GM19328 (cell line): ENCODE measurements at regions not wholly inside any gene's neighbourhood (a gene's known extent, or its start where the extent isn't known, plus 50 kb on each side); places are given as distances from the start of the nearest gene placed in this dataset.

Source experiments
- ATAC-seq: cut with Tn5 transposase; IDR thresholded peaks from one replicate; pipeline ENCODE4 v1.9.1; 2021; ENCODE audit warnings: mild to moderate bottlenecking, moderate library complexity; ENCODE audit not compliant: unreplicated experiment

GRCh38 chr4:179485781-179486180, 2043.5 kb upstream of the AGA start:
- ATAC-seq: no peak

DNA sequence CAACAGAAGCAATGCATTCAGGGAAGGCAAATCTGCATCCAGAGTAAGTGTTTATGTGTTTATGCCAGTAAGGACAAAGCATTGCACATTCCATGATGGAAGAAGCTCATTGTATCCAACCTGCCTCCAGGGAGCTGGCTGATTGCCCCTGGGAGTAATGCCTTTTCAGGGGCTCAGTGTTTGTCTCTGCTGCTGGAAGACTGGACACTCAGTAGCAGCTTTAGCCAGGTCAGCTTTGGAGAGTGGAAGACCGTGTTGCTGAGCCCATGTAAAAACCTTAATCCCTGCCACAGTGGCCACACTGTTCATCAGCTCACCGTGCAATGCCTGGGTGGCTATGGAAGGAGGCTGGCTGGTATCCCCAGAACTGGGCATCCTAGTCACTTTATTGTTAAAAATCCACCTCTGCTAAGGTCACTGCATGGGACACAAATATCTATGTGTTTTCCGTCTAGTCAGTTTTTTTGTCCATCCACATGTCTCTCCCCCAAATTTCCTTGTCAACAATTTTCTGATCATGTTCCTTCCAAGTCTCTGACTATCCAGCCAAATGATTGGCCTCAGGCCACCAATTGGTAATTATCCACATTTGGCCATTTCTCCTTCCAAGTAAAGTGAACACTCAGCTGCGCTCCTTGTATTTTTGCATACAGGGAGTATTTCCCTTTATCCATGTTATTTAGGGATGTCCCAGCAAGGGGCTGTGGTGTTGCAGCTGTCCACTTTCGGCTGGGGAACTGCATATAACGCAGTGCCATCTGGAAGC, 2044.5 kb upstream of the AGA start:
- ATAC-seq: no peak

DNA sequence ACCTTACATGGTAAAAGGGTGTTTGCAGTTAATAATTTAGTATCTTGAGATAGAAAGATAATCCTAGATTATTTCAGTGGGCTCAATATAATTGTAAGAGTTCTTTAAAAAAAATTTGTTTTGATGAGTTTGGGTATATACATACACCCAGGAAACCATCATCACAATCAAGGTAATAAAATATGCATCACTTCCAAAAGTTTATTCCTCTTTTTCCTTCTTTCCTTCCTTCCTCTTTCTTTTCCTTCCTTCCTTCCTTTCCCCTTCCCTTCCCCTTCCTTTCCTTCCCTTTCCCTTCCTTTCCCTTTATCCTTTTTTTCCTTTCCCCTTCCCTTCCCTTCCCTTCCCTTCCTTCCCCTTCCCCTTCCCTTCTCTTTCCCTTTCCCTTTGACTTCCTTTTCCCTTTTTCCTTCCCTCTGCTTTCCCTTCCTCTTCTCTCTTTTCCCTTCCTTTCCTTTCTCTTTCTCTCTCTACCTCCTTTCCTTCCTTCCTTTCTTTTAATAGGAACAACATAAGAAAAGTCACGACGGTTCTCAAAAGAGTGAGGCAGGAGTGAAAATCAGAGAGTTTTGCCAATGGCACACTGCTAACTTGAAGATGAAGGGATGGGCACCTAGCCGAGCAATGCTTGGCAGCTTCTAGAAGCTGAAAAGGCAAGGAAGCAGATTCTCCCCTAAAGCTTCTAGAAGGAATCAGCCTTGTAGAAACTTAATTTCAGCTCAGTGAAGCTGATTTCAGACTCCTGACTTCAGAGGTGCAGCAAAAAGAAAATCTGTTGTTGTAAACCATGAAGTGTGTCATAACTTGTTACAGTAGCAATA, 2050.2 kb upstream of the AGA start:
- no peak for ATAC-seq

DNA sequence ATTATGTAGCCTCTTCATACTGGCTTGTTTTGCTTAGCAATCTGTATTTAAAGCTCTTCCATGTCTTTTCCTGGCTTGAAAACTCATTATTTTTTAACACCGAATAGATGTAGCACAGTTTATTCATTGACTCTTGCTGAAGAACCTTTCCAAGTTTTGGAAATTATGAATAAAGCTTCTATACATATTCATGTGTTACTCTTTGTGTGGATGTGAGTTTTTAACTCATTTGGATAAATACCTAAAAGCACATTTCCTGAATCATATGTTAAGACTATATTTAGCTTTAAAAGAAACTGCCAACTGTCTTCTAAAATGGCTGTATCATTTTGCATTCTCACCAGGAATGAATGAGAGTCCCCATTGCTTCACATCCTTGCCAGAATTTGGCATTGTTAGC, 2061.7 kb upstream of the AGA start:
- ATAC-seq: no peak

DNA sequence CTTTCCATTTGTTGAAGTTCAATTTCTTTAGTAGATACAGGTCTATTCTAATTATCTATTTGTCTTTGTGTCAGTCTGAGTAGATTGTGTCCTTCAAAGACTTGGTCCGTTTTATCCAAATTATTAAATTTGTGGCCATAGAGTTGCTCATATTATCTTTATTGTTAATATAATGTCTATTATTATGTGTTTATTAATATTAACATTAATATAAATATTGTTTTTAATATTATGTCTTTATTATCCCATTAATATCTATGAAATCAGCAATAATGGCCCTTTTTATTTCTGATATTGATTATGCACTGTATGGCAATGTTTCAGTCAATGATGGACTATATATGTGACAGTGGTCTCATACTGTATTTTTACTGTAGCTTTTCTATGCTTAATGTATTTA, 2067.3 kb upstream of the AGA start:
- ATAC-seq: no peak

- no peak for ATAC-seq
These were observed 2079.7 kb upstream of the AGA start for GRCh38 chr4:179521952-179522351.

GRCh38 chr4:179530958-179531357, 2088.7 kb upstream of the AGA start:
- ATAC-seq: no peak

- no peak for ATAC-seq
These were observed 2094.5 kb upstream of the AGA start for GRCh38 chr4:179536694-179537093.

DNA sequence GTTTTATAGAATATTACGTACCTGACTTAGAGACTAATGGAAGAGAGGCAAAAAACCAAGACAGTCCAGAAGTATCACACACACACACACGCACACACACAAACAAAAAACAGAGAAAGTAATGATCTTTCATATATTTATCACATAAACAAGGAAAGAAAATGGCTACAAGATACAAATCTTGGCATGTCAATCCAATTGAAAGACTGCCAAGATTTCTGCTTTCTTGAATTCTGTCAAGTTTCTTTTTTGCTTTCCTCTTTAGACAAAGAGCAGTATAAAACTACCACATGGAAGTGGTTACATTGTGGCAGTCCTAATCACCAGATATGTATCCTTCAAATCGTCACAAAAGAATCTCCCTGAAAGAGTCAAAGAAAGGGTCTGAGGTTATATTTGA, 2097.4 kb upstream of the AGA start:
- ATAC-seq: no peak

GRCh38 chr4:179543771-179544170, 2101.5 kb upstream of the AGA start:
- ATAC-seq: no peak

GRCh38 chr4:179544496-179544895, 2102.3 kb upstream of the AGA start:
- no peak for ATAC-seq

DNA sequence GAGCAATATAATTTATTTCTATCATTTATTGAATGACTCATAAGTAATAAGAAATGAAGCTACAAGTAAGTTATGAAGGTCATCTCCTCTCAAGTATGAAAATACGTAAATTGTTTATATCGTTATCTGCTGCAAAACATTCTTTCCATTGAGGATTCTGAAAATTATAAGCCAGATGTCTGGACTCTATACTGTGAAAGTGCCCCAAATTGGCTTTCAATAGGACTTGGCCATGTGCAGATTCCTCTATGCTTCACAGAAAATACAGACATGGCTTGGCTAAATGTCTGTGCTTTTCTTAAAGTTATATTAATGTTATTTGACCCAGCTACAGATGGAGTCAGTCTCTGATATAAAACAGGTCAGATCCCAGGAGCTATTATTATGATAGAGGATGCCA, 2109.9 kb upstream of the AGA start:
- no peak for ATAC-seq

- no peak for ATAC-seq
These were observed 2121.5 kb upstream of the AGA start for GRCh38 chr4:179563741-179564140.

- no peak for ATAC-seq
These were observed 2127.3 kb upstream of the AGA start for GRCh38 chr4:179569549-179569948.

- no peak for ATAC-seq
These were observed 2140.1 kb upstream of the AGA start for GRCh38 chr4:179582164-179582905.

DNA sequence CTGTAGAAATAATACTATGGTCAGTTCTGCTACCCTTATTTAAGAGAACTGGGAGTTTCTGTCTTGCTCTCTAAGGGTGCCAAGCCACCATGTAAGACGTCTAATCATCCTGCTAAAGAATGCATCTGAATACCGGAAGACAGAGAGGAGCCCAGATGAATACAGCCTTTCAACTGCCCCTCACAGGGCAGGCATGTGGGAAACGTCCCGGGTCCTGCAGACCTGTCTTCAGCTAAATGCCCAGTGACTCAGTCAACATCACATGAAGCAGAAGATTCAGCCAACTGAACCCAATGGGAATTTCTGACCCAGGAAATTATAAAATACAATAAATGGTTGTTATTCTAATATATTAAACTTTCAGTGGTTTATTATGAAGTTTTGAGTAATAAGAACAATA, 2141.0 kb upstream of the AGA start:
- no peak for ATAC-seq

- no peak for ATAC-seq
These were observed 2141.9 kb upstream of the AGA start for GRCh38 chr4:179584101-179584500.

DNA sequence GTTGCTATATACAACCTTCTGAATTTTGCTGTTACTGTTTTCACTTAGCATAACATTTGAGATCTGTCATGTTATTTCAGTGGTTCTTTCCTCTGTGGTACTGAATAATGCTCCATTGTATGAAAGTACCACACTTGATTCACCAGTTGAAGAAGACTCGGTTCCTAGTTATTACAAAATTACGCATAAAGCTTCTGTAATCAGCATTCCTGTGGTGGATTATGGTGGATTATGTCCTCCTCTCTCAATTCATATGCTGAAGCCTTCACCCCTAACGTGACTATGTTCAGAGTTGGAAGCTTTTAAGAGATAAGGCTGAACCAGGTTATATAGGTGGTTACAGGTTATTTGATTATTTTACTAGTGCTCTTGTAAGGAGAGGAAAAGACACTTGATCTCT, 2143.5 kb upstream of the AGA start:
- no peak for ATAC-seq

- ATAC-seq: no peak
These were observed 2144.2 kb upstream of the AGA start for GRCh38 chr4:179586460-179586859.

GRCh38 chr4:179595671-179596410, 2153.6 kb upstream of the AGA start:
- no peak for ATAC-seq

DNA sequence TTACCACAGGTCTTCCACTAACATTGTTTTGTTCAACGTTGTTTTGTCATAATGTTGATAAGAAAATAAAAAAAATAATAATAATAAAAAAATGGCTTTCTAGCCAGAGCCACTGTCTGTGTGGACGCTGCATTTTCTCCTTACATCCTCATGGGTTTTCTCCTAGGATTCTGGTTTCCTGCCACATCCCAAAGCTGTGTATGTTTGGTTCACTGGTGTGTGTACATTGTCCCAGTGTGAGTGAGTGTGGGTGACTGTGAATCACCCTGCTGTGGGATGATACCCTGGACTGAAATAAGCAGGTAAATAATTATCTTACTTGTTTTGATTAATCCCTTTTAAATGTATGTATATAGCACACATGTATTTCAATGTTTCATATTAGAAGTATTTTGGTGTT, 2154.4 kb upstream of the AGA start:
- ATAC-seq: no peak
